Activated CD4-positive, CD25-positive, alpha-beta regulatory T cell treated with anti-CD3 and anti-CD28 coated beads, Interleukin-2, amount 50 U/mL, for 16 hours (primary cell): ENCODE measurements at regions not wholly inside any gene's neighbourhood (a gene's known extent, or its start where the extent isn't known, plus 50 kb on each side); places are given as distances from the start of the nearest gene placed in this dataset.
A peak's percentile ranks its signal among the peaks of the same experiment; 100 is the strongest.

Experiments
- DNase-seq: peaks from one replicate; pipeline ENCODE4 v3.0.0-alpha.2; 2020; ENCODE audit warnings: low read depth, low spot score

- DNase-seq: no peak
These were observed 130.3 kb upstream of the FUT8 start for GRCh38 chr14:65281991-65282895.

GRCh38 chr14:65282896-65283253 lies 129.7 kb upstream of the FUT8 start:
- no peak for DNase-seq

- no peak for DNase-seq
These were observed 126.1 kb upstream of the FUT8 start for GRCh38 chr14:65286443-65286842.

- peak; percentile 10 for DNase-seq
These were observed 125.0 kb upstream of the FUT8 start for GRCh38 chr14:65287264-65288131.

GRCh38 chr14:65290830-65291229 lies 121.7 kb upstream of the FUT8 start:
- no peak for DNase-seq

- DNase-seq: no peak
These were observed 121.0 kb upstream of the FUT8 start for GRCh38 chr14:65291531-65291930.

- DNase-seq: no peak
These were observed 117.7 kb upstream of the FUT8 start for GRCh38 chr14:65294816-65295215.

- DNase-seq: no peak
These were observed 116.1 kb upstream of the FUT8 start for GRCh38 chr14:65296402-65296801.

- DNase-seq: no peak
These were observed 115.7 kb upstream of the FUT8 start for GRCh38 chr14:65296876-65297275.

GRCh38 chr14:65297744-65298143 lies 114.8 kb upstream of the FUT8 start:
- no peak for DNase-seq

- no peak for DNase-seq
These were observed 112.7 kb upstream of the FUT8 start for GRCh38 chr14:65299826-65300225.

- no peak for DNase-seq
These were observed 110.5 kb upstream of the FUT8 start for GRCh38 chr14:65301862-65302539.

GRCh38 chr14:65302571-65303189 lies 109.8 kb upstream of the FUT8 start:
- no peak for DNase-seq

- no peak for DNase-seq
These were observed 109.2 kb upstream of the FUT8 start for GRCh38 chr14:65303190-65303898.

GRCh38 chr14:65303899-65304222 lies 108.7 kb upstream of the FUT8 start:
- DNase-seq: no peak

- no peak for DNase-seq
These were observed 108.3 kb upstream of the FUT8 start for GRCh38 chr14:65304239-65304638.

- DNase-seq: no peak
These were observed 107.6 kb upstream of the FUT8 start for GRCh38 chr14:65304963-65305362.

GRCh38 chr14:65308536-65308935 lies 104.0 kb upstream of the FUT8 start:
- DNase-seq: no peak

GRCh38 chr14:65310568-65310967 lies 102.0 kb upstream of the FUT8 start:
- DNase-seq: no peak

GRCh38 chr14:65312859-65313258 lies 99.7 kb upstream of the FUT8 start:
- no peak for DNase-seq
